SU-DHL-6 (cell line): ENCODE measurements at regions not wholly inside any gene's neighbourhood (a gene's known extent, or its start where the extent isn't known, plus 50 kb on each side); places are given as distances from the start of the nearest gene placed in this dataset.

Source experiments
- EZH2phosphoT487 ChIP-seq: fragments of 200-600 bp; sonication (generic), shearing (Covaris generic); conservative IDR thresholded peaks from 2 replicates; pipeline ENCODE4 v1.6.1; 2018; ENCODE audit warnings: mild to moderate bottlenecking, antibody characterized with exemption, low read length, moderate library complexity, mixed read lengths
- TF ChIP-seq, protein P1 (sequence below): fragments of 200-600 bp; sonication (generic); IDR thresholded peaks from one replicate; pipeline ENCODE4 v1.5.1; 2017; ENCODE audit warnings: antibody characterized with exemption, mild to moderate bottlenecking, low read length, moderate library complexity; ENCODE audit not compliant: insufficient read depth, poor library complexity, severe bottlenecking

DNA sequence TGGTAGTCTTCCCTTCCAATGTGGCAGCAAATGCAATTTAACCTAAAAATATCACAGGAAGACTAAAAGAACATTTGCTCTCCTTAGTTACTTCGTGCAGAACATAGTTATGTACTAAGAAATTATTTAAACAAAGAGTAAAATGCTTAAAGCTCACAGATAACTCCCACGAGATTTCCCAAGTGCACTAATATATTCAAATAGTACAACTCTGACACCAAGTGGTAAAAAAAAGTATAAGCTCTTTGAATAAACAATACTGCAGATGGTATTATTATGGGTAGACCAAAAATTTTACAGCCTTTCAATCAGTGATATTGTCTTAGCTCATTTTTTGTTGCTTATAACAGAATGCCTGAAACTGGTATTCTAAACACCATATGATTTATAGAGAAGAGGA lies 52.8 kb upstream of the FILIP1 start:
- TF ChIP-seq, protein P1, sequence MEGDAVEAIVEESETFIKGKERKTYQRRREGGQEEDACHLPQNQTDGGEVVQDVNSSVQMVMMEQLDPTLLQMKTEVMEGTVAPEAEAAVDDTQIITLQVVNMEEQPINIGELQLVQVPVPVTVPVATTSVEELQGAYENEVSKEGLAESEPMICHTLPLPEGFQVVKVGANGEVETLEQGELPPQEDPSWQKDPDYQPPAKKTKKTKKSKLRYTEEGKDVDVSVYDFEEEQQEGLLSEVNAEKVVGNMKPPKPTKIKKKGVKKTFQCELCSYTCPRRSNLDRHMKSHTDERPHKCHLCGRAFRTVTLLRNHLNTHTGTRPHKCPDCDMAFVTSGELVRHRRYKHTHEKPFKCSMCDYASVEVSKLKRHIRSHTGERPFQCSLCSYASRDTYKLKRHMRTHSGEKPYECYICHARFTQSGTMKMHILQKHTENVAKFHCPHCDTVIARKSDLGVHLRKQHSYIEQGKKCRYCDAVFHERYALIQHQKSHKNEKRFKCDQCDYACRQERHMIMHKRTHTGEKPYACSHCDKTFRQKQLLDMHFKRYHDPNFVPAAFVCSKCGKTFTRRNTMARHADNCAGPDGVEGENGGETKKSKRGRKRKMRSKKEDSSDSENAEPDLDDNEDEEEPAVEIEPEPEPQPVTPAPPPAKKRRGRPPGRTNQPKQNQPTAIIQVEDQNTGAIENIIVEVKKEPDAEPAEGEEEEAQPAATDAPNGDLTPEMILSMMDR = peak; percentile 24
- TF ChIP-seq EZH2phosphoT487 = no peak
